ENCODE measurements at regions not wholly inside any gene's neighbourhood (a gene's known extent, or its start where the extent isn't known, plus 50 kb on each side); places are given as distances from the start of the nearest gene placed in this dataset.
"Not testable (repeated sequence)": the region's sequence is repeated elsewhere in the genome, so short reads cannot be mapped to it uniquely, and the experiment has no call there.

- ATAC-seq (no peak), DNase-seq (no peak)
- intact Hi-C loops (cut with micrococcal nuclease), result no loop called here
These were observed 270.6 kb upstream of the SLC7A11 start for GRCh38 chr4:138512756-138513155.

DNA sequence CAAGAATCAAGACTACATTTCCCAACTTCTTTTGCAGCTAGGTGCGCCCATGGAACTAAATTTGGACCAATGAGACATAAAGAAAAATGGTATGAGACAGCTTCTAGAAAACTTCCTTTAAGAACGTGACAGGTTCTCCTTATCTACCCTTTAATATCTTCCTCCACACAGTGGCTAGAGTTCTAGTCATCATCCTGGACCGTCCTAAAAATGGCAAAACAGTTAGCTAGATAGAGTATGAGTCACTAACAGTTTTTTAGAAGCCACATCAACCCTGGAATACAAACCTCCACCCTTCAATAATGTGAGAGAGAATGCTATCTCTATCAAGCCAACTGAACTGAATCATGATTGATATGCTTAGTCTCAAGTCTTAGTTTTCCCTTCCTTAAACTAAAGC lies 267.9 kb upstream of the SLC7A11 start:
- intact Hi-C loops (cut with micrococcal nuclease), result no loop called here
- ATAC-seq (no peak), DNase-seq (no peak)

DNA sequence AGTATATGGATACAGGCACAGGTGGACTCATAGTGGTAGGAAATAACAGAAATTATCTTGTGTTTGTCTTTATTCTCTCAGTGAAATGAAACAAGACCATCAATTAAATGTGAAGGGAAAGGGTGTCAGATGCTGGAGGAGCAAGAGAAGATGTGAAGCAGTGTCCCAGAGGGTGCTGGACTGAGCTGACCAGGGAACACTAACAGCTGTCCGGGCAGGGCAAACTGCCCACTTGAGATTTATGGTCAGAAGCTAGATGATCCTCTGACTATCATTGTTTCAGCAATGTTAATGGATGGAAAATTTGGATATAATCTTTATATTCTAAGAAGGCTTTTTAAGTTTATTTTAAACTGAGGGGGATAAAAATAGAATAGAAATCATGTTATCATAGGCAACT lies 267.2 kb upstream of the SLC7A11 start:
- ATAC-seq (no peak), DNase-seq (no peak)
- intact Hi-C loops (cut with micrococcal nuclease), result no loop called here

- intact Hi-C loops (cut with micrococcal nuclease), result no loop called here
- ATAC-seq (no peak), DNase-seq (no peak)
These were observed 265.4 kb upstream of the SLC7A11 start for GRCh38 chr4:138507522-138507921.

DNA sequence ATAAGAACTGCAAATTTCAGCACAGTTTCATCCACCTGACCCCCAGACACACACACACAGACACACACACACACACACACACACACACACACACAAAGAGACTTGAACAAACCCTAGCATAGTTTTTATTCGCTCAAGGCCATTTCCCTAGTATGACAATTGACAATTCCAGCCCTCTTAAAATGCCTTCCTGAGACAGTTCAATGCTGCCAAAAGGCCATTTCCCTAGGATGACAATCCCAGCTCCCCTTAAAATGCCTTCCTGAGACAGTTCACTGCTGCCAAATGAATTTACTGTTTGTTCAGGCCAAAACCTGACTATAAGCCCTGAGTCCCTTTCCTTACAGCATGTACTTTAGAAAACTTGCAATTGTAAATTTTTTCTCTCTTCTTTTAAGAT lies 259.5 kb upstream of the SLC7A11 start:
- ATAC-seq, result no peak
- DNase-seq, result no peak
- intact Hi-C loops (cut with micrococcal nuclease), result no loop called here

DNA sequence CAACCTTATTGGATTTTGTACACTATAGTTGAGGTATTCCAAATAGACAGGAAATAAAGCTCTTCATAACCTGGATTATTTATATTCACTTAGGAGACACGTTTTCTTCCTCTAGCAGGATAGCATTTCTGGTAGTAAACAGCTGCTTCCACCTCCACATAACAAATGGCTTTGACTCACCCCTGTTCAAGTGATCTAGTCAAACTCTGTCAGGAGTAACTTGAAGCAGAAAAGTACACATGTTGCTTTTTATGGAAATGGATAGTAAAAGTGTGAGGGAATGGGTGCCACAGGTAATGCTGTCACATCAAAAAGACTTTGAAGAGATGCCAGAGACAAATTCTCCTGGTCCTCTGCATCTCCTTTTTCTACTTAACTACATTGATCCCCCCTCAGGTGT lies 258.7 kb upstream of the SLC7A11 start:
- DNase-seq (no peak), ATAC-seq (no peak)
- intact Hi-C loops (cut with micrococcal nuclease), result no loop called here

GRCh38 chr4:138499627-138500026 lies 257.5 kb upstream of the SLC7A11 start:
- intact Hi-C loops (cut with micrococcal nuclease), result no loop called here
- DNase-seq (no peak), ATAC-seq (no peak)

DNA sequence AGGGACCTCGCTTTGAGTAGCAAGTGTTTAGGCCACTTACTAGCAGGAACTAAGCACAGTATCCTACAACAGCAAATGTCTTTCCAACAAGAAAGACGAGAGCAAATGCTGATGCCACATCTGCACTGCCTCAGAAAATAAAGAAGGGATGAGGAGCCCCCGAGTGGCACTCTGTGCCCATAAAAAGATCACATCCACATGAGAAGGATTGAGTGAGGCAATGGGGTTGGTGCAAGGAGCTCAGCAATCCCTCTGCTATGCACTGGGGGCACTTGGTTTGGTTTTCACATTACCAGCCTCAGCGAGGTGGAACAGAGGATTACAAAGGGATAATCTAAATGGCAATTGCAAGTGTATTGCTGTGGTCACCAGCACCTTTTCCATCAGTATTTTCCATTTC lies 252.8 kb upstream of the SLC7A11 start:
- DNase-seq (peak; percentile 24), ATAC-seq (peak; percentile 47)
- intact Hi-C loops (cut with micrococcal nuclease), result no loop called here

DNA sequence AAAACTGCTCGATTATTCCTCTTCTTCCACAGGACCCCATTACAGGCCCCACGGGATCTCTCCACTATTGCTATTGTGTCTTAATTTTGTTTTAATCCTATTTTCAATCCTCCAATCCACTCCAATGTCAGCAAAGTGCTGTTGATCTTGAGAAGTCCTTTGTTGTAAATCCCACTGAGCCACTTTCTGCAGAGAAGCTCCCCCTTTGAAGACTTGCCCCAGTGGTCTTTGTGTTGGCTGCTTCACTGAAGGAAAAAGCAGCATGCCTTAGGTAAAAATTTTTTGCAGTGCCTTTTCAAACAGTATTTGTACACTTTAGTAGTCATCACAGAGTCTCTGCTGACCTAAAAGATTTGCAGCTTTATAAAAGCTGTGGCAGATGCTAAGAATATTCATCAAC lies 252.0 kb upstream of the SLC7A11 start:
- ATAC-seq (no peak), DNase-seq (no peak)
- intact Hi-C loops (cut with micrococcal nuclease), result no loop called here

DNA sequence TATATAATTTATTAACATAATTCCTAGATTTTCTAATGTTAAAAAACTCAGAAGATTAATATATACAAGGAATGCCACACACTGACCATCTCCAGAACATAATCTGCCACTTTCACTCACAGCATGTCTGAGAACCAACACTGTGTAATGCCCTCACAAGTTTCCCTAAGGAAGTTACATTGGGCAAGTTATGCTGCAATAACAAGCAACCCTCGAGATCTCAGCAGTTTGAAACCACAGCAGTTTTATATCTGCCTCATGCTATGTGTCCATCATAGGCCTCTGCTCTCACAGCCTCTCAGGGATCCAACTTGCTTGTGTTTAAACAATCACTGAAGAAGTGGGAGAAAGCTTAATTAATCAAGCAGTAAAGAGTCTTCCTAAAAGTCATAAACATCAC lies 250.0 kb upstream of the SLC7A11 start:
- intact Hi-C loops (cut with micrococcal nuclease), result no loop called here
- no peak for ATAC-seq

DNA sequence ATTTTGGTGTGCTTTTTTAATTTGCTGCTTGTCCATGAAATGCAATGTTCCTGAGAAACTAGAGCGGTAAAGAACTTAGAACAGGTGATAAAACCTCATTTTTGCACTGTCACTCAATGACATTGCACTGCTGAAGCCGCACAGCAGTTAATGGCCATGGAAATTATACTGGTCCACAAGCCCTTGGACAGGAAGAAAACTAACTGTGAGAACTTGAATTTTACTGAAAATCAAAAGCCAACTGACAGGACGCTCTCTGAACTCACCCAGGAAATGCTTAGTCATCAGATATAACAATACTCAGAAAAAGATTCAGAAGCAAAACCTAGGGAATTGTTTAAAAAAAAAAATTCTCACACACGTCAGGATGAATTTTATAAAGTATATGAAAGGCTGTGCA lies 246.4 kb upstream of the SLC7A11 start:
- intact Hi-C loops (cut with micrococcal nuclease), result no loop called here
- DNase-seq (no peak), ATAC-seq (no peak)

More for the DNA sequence above, 250.0 kb upstream of the SLC7A11 start:
- DNase-seq, result no peak

DNA sequence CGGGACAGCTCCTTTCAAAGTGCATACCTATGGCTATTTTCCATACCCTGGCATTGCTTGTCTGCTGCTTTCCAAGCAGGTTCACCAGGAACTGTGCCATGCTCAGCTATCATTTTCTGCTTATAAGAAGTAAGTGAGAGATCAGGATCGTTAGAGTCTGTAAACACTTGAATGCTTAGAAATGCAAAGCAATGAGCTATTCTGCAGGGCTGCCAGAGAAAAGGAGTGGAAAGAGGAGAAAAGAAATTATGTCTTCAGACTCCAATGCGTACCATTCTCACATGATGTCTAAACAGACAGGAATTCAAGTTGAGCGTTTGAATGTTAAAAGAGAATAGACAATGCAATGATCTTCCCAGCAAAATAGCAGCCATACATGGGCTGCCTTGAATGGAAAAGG lies 245.5 kb upstream of the SLC7A11 start:
- no peak for ATAC-seq
- no peak for DNase-seq
- intact Hi-C loops (cut with micrococcal nuclease), result no loop called here

- DNase-seq (no peak), ATAC-seq (no peak)
- intact Hi-C loops (cut with micrococcal nuclease), result no loop called here
These were observed 245.1 kb upstream of the SLC7A11 start for GRCh38 chr4:138487230-138487629.

GRCh38 chr4:138485498-138485897 lies 243.3 kb upstream of the SLC7A11 start:
- intact Hi-C loops (cut with micrococcal nuclease), result no loop called here
- ATAC-seq (no peak), DNase-seq (no peak)

- intact Hi-C loops (cut with micrococcal nuclease), result no loop called here
- ATAC-seq (no peak), DNase-seq (no peak)
These were observed 233.0 kb upstream of the SLC7A11 start for GRCh38 chr4:138475116-138475515.

DNA sequence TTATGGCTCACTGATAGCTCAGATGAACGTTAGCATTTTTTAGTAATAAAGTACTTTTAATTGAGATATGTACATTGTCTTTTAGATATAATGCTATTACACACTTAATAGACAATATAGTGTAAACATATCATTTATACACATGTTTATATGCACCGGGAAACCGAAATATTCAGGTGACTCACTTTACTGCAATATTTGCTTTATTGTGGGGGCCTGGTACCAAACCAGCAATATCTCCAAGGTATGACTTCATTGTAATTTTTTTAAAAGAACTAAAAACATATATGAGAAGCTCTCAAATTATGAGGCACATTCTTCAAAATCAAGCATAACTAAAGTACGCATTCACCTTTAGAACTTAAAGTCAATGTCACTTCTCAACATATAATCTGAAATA lies 231.2 kb upstream of the SLC7A11 start:
- DNase-seq, result no peak
- intact Hi-C loops (cut with micrococcal nuclease), result no loop called here
- no peak for ATAC-seq

DNA sequence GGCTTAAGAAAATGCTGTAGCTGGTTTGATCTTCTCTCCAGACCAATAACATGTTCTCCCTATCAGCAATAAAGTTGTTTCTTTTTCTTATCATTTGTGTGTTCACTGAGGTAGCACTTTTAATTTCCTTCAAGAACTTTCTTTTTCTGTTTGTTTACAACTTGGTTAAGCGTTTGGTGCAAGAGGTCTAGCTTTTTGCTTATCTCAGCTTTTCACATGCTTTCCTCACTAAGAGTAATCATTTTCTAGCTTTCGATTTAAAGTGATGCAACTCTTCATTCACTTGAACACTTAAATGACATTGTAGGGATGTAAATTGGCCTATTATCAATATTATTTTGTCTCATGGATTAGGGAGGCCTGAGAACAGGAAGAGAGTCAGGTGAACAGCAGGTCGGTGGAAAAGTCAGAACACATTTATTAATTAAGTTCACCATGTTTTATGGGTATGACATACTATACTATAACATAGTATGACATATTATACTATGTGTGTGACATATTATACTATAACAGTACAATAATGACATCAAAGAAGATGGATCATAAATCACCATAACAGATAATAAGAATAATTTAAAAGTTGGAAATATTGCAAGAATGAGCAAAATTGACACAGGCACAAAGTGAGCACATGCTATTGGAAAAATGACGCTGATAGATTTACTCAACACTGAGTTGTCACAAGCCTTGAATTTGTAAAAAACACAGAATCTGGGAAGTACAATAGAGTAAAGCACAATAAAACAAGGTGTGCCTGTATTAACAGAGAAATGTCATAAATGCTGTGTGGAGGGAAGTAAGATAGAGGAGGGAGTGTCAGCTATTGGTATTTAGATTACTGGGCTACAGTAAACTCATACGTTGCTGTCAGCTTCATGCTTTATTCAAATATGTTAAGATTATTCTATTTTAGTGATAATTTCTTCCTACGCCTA lies 218.6 kb upstream of the SLC7A11 start:
- ATAC-seq (no peak), DNase-seq (no peak)
- intact Hi-C loops (cut with micrococcal nuclease), result no loop called here

- no peak for DNase-seq
- no peak for ATAC-seq
- intact Hi-C loops (cut with micrococcal nuclease), result no loop called here
These were observed 216.6 kb upstream of the SLC7A11 start for GRCh38 chr4:138458751-138459150.

- DNase-seq; intact Hi-C loops (cut with micrococcal nuclease); ATAC-seq: not testable (repeated sequence)
These were observed 214.2 kb upstream of the SLC7A11 start for GRCh38 chr4:138456349-138456748.

- ATAC-seq (no peak), DNase-seq (no peak)
- intact Hi-C loops (cut with micrococcal nuclease), result no loop called here
These were observed 212.9 kb upstream of the SLC7A11 start for GRCh38 chr4:138455097-138455496.

DNA sequence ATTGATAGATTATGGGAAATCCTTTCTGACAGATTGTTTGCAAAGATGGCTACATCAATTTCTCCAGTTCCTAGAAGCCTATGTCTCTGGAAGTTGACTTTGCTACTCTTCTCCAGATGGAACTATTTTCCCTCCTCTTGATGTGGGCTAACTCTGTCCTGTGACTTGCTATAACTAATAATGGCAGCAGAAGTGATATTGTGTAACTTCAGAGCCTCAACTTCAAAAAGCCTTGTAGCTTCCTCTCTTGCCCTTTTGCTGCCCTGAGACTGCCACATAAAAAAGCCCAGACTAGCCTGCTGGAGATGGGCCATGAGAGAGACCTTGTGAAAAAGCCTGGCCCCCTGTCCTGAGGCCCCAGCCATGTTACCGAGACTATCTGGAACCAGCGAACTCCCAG lies 210.7 kb upstream of the SLC7A11 start:
- DNase-seq (peak; percentile 11), ATAC-seq (no peak)
- intact Hi-C loops (cut with micrococcal nuclease), result no loop called here
